NT2/D1 (cell line): ENCODE measurements at regions not wholly inside any gene's neighbourhood (a gene's known extent, or its start where the extent isn't known, plus 50 kb on each side); places are given as distances from the start of the nearest gene placed in this dataset.

Experiments used
- YY1 ChIP-seq: IDR thresholded peaks from 2 replicates; pipeline ENCODE4 v1.6.1; 2011; ENCODE audit not compliant: insufficient read length, insufficient read depth
- ZNF274 ChIP-seq: IDR thresholded peaks from 2 replicates; pipeline ENCODE4 v1.6.1; 2011; ENCODE audit warnings: mild to moderate bottlenecking, low read depth, low read length

DNA sequence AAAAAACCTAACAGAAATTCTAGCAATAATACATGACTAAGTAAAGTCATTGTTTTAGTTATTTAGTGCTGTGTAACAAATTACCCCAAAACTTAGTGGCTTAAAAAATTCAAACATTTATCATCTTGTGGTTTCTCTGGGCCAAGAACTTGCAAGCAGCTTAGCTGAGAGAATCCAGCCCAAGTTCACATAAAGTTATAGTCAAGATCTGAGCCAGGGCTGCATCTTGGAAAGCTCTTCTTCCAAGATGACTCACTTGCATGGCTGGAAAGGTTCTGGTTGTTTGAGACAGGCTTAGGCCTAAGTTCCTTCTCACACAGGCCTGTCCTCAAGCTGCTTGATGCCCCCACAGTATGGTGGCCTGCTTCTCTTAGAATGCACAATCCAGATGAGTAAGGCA lies 217.8 kb upstream of the TSHZ2 start:
- TF ChIP-seq ZNF274: no peak
- TF ChIP-seq YY1: no peak
